Epithelial cell of esophagus (primary cell): ENCODE measurements at regions not wholly inside any gene's neighbourhood (a gene's known extent, or its start where the extent isn't known, plus 50 kb on each side); places are given as distances from the start of the nearest gene placed in this dataset.

Source experiments
- DNase-seq: peaks from one replicate; pipeline ENCODE4 v3.0.0; 2010; ENCODE audit warnings: low read depth
- H3K4me3 ChIP-seq: 2 replicates; pipeline ENCODE4 v1.5.1; 2011; ENCODE audit warnings: mild to moderate bottlenecking, low read length, control low read depth
- TF ChIP-seq, protein P1 (sequence below): IDR thresholded peaks from 2 replicates; pipeline ENCODE4 v1.5.1; 2011; ENCODE audit warnings: low read depth, mild to moderate bottlenecking, low read length, control low read depth, inconsistent platforms; ENCODE audit not compliant: insufficient read depth; ENCODE audit errors: missing control alignments

DNA sequence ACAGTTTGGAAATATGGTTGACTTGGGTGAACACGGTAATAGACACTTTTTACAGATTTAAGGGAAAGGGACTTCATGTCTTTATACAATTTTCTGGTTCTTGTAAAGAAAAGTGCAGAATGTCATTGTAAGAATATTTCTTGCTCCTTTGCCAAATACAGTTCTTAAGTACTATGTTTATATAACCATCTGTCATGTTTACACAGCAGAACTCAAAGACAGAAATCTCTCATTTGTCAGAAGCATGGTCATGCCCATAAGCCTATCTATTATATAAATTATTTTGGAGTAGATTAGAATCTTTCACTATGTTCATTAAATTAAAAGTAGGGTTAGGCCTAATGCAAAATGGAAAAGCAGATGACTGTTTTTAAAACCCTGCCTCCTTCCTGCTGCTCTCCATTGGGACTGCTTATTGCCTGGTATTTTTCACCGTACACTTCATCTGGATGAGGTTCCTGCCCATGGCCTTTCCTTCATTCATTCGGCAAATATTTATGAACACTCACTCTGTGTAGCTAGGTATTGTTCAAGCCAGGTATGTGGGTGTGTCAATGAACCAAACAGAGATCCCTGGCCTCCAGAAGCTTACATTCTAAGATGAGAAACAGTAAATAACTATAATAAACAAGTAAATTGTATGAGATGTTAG is 558.1 kb downstream of the NR2F1-AS1 start:
- no peak overlapping the region for H3K4me3 ChIP-seq
- no peak for DNase-seq
- TF ChIP-seq, protein P1, sequence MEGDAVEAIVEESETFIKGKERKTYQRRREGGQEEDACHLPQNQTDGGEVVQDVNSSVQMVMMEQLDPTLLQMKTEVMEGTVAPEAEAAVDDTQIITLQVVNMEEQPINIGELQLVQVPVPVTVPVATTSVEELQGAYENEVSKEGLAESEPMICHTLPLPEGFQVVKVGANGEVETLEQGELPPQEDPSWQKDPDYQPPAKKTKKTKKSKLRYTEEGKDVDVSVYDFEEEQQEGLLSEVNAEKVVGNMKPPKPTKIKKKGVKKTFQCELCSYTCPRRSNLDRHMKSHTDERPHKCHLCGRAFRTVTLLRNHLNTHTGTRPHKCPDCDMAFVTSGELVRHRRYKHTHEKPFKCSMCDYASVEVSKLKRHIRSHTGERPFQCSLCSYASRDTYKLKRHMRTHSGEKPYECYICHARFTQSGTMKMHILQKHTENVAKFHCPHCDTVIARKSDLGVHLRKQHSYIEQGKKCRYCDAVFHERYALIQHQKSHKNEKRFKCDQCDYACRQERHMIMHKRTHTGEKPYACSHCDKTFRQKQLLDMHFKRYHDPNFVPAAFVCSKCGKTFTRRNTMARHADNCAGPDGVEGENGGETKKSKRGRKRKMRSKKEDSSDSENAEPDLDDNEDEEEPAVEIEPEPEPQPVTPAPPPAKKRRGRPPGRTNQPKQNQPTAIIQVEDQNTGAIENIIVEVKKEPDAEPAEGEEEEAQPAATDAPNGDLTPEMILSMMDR, result no peak

DNA sequence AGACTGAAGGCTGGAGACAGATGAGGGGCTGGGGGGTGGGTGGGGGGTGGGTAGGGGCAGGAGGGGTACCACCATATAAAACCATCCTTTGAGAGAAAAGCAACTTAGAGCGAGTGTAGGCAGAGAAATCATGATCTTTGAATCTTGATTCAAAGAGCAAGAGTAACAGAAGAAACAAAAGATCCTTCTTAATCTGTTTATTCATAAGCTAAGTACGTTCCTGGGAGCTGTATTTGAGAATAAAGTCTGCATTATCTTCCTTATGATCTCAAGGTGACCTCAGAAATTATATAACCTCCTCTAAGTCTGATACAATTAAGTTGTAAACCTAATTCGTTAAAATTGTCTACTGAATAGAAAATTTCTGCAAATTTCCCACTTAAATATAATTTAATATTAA is 558.8 kb downstream of the NR2F1-AS1 start:
- no peak for DNase-seq

DNA sequence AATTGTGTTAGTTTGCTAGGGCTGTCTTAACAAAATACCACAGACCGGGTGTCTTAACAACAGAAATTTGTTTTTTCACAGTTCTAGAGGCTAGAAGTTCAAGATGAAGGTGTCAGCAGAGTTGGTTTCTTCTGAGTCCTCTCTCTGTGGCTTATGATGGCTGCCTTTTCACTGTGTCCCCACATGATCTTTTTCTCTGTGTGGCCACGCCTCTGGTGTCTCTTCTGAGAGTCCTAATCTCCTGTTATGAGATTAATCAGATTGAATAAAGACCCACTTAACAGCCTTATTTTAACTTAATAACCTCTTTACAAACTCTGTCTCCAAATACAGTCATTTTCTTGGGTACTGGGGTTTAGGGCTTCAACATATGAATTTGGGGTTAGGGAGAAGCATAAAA is 561.1 kb downstream of the NR2F1-AS1 start:
- no peak overlapping the region for H3K4me3 ChIP-seq
- DNase-seq, result no peak
- TF ChIP-seq, protein P1, result no peak

More for the DNA sequence above, 558.8 kb downstream of the NR2F1-AS1 start:
- no peak overlapping the region for H3K4me3 ChIP-seq
- TF ChIP-seq, protein P1, result no peak

DNA sequence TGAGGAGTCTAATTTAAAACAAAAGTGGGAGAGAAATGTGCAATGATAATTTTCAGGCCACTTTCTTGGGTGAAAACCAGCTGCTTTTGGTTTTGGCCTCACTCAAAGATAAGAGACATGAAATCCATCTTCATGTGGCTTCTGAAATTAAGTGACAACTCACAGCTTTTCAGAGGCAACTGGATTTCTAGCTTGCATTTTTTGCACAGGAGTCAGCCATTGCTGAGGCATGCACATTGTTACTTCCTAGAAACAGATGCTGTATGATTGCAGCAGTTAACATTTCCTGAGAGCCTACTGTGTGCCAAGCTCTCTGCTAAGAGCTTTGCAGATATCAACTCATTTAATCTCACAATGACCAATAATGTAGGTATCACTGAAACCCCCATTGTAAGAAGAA is 562.6 kb downstream of the NR2F1-AS1 start:
- H3K4me3 ChIP-seq, result no peak overlapping the region
- TF ChIP-seq, protein P1, result no peak
- DNase-seq, result peak; percentile 6

DNA sequence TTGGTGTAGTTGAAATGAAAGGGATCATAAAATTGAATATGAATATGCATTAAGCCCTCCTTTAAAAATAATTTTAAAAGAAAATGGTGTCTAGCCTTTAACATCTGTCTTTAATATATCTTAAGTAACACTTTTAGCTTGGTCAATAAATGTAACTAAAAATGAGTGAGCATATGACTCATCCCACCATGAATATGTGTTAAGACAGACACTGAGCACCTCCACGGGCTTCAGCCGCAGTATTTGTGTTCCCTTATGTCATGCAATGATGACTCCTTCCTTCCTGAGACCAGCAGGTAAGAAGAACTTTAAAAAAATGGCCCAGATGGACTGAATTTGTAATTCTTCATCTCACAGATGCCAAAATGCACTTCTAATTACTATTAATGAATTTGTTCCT is 563.2 kb downstream of the NR2F1-AS1 start:
- TF ChIP-seq, protein P1, result no peak
- H3K4me3 ChIP-seq, result no peak overlapping the region
- peak; percentile 93 for DNase-seq

DNA sequence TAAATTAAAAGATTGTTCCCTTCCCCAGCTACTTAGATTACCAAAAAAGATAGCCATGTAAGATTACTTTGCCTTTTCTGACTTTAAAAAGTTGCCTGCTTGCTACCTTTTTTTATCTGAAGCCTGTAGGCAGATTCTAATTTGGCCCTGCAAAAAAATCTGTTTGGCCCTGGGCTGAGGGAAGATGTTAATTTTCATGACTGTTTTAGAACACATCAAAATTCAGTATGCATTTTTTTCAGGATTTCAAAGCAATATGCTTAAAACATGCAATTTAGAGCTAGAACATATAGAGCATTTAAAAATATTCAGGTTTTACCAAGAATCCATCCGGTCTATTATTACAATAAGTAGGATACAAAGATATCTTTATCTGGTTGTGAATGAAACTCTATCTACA is 563.6 kb downstream of the NR2F1-AS1 start:
- H3K4me3 ChIP-seq, result no peak overlapping the region
- TF ChIP-seq, protein P1, result no peak
- DNase-seq, result no peak

DNA sequence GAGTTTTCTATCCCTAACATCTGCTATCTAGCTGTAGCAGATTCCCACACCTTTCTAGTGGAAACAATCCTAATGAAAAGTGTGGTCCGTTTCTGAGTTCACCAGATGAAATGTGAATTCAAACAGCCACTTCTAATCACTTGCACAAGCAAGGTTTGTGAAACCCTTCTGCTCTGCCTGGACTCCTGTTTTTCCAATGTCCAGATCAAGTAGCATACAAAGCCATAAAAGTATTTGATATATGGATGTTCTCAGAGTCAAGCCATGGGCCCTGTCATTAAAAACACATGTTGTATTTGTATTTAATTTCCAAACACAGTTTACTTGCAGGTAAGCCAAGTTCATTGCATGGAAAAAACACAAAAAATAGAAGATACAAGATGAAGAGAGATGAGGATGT is 570.4 kb downstream of the NR2F1-AS1 start:
- H3K4me3 ChIP-seq, result no peak overlapping the region
- no peak for DNase-seq
- TF ChIP-seq, protein P1, result no peak
